Esophagus mucosa (tissue), 1 donor: ENCODE measurements at regions not wholly inside any gene's neighbourhood (a gene's known extent, or its start where the extent isn't known, plus 50 kb on each side); places are given as distances from the start of the nearest gene placed in this dataset.

Experiments
- ATAC-seq: fragments of 200-7000 bp; cut with Tn5 transposase; one replicate; pipeline ENCODE4 v1.9.1; 2020
- donor health status: DM: yes; HTN: yes; CAD: no.

DNA sequence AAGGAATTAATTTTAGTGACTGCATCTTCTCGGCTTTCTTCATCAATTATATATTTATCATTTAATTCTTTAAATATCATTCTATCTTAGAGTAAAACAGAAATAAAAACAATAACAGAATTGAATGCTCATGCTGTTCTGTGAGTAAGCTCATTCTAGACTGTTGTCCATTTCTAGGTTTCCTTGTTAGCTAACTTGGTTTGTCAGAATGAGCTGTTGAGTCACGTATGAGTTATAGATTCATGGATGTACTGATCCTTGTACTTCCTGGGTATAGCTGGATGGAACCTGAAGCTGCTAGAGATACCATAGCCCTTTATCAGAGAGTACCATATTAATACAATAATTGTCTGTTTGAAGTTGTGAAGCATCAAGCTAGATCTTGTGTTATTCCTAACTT lies 515.3 kb downstream of the TENT5A start:
- no peak for ATAC-seq

DNA sequence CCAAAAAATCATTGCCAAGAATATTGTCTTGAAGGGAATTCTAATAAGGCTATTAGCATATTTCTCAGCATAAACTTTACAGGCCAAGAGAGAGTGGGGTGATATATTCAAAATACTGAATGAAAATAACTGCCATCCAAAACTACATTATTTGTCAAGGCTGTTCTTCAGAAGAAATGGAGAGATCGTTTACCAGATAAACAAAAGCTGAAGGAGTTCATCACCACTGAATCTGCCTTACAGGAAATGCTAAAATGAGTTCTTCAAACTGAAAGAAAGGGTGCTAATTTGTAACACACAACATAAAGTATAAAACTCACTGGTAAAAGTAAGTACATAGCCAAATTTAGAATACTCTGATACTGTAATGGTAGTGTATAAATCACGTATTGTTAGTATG lies 517.0 kb downstream of the TENT5A start:
- ATAC-seq = no peak

DNA sequence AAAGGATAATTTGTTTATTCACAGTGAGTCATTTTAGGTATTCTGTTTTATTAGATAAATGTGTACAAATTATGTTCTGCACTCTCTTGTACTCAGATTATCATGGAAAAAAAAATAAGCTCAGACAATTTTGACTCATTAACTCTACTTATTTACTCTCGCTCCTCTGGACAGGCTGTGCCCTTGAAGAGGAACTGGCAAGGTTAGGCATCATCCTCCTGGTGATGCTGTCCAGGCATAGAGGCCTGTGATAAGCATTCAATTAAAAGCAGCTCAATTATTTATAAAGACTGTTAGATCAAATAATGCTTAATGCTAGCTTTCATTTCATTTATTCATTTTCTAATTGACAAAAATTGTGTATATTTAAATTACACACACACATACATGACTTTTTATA lies 518.5 kb downstream of the TENT5A start:
- ATAC-seq = no peak

DNA sequence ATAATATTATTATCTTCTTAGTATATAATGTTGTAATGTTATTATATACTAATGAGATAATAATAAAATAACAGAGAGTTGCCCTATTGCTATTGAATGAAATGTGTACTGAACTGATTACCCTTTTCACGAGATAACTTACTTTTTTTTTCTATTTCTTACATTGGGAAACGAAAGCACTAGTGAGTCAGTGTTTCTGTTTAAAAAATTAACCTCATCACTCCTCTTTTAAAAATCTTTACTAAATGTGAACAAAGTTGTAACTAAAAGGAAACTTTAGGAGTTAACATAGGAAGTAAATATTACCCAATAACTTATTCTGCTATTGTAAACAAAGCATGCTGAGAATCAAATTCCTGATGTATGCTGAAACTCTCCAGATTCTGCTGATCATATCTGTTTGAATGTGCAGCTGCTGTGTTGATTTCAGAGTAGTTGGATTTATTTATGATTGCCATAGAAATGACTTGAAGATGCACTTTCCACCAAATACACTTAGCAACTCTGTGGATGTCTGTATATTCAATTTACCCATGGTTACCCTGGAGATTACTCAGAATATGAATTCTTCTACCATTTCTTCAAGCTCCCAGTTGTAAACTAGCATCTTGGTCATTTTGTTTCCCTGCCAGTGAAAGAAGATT lies 523.4 kb downstream of the TENT5A start:
- ATAC-seq = no peak

DNA sequence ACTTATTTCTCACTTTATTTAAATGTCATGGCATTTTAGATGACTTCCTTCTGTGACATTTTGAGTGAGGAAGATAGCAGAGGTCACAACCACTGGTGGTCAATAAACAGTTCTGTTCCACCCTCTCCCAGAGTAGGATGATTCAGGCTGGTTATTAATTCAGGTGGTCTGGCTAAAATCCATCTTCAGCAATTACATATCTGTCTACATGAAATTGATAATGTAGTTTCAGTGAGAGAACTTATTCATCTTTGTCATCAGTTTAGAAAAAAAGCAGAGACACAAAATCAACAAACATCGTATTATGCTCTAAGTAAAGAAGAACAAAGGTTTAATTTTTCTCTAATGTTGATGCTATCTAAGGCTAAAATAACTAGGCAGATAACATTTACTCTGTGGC lies 525.5 kb downstream of the TENT5A start:
- no peak for ATAC-seq

DNA sequence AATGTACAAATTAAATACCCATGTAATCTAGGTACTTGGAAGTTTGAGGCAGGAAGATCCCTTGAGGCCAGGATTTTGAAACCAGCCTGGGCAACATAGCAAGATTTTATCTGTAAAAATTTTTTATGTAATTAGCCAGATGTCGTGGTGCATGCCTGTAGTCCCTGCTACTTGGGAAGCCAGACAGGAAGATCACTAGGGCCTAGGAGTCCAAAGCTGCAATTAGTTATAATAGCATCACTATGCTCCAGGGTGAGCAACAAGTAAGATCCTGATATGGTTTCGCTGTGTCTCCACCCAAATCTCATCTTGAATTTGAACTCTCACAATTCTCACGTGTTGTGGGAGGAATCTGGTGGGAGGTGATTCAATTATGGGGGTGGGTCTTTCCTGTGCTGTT lies 535.8 kb downstream of the TENT5A start:
- no peak for ATAC-seq

DNA sequence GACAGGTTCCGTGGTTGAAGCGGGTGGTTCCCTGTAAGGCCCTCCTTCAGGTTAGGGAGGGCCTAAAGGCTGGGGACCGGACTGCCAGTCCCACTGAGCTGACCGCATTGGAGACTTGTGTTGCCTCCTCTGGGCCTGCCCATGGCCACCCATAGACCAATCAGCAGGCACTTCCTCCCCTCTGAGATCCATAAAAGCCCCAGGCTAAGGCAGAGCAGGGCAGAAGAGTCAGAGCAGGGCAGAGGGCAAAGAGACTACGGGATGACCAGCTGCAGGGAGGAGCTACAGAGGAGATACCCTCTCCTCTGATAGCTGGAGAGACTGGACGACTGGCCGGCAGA lies 537.4 kb downstream of the TENT5A start:
- no peak for ATAC-seq

DNA sequence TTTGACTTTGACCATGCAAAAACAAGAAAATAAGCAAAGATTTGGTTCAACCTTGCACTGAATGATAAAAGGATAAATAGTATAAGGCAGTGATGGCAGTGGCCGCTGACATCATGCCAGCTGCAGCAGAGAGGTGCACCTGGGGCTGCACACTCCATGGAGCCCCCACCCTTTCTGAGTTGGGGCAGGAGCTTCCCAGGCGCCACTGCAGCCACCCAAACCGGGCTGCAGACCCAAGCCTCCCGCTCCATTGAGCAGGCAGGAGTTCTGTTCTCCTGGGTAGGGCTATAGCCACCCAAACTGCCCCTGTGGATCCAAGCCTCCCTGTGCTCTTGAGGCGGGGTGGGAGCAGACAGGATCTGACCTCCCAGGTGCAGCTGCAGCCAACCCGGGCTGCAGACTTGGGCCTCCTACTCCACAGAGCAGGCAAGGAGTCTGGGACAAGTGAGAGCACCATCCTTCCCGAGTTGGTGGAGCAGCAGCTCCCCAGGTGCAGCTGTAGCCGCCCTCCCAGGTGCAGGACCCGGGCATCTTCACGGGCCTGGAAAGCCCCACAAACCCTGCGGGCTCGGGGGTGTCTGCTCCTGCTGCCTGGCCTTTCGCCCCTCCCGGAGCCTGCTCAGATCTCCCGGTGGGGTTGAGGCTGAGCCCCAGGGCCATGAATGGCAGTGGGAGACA lies 537.9 kb downstream of the TENT5A start:
- ATAC-seq = no peak

DNA sequence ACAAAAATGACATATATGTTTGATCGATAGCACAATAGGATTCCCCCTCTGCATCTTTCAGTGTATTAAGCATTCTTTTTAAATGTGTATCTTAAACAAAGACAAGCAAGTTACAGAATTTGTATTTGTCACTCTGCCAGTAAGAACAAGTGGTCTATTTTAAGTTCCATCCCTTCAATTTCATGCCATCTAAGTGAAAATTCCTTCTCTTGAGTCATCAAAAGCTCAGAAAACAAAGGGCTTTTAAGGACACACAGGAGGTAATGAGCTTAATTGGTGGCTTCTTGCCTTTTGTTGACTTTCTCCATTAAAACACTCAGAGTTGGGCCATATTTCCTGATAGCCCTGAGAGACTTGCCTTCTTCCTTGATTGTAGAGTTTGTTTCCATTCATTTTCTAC lies 547.8 kb downstream of the TENT5A start:
- no peak for ATAC-seq

DNA sequence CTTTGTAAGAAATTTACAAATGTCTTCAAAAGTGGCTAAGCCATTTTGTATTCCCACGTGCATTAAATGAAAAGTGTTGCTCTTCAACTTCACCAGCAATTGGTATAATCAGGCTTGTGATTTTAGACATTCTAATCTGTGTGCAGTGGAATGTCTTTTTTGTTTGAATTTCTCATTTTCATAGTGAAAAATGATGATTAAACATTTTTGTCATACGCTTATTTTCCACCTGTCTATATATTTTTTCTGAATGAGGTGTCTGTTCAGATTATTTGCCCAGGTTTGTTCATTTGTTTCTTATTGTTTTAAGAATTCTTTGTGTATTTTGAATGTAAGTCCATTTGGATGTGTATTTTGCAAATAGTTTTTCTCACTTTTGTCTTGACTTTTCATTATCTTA lies 558.1 kb downstream of the TENT5A start:
- no peak for ATAC-seq

DNA sequence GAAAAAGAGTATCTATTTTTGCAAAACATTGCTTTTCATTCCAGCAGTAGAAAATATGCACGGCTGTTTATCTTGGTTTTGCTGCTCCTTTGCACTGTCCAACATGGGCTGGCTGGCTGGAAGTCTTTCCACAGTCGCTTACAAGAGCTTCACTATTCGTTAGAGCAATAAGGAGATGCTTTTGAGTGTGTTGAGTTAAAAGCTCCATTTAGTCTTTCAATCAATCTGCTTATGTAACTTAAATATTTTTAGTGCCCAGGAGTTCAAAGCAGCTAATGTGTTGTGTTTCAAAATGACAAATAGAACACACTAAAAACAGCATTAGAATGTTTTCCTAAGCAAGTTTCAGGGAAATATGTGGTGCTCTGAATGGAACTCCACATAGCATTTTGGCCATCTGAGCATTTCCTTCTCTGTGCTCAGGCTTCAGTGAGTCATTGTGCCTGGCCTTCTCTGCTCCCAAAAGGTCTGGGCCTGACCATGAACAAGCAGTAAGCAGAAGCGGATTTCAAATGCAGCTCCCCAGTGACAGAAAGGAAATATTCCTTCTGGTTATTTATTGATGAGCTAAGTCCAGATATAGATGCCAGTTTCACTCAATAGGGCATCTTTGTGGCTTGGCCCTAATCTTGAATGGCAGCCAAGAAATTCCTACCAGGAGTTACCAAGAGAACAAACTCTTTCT lies 580.3 kb downstream of the TENT5A start:
- ATAC-seq = no peak

DNA sequence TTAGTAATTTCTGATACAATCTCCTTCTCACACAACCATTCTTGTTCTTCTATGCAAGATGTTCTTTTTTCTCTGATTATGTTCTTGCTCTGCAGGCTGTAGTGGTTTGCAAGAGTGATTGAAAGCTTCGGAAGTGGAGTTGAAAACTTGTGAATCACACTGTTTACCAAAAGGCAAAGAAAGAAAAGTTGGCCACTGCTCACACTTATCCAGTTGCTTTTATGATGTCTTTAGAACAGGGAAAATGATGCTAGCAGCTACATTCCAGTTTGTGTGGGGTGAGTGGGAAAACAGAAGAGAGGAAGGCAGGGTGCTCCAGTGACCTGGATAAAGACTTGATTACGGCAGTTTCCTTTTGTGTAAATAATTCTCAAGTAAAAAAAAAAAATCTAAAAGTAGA lies 583.3 kb downstream of the TENT5A start:
- ATAC-seq = no peak

DNA sequence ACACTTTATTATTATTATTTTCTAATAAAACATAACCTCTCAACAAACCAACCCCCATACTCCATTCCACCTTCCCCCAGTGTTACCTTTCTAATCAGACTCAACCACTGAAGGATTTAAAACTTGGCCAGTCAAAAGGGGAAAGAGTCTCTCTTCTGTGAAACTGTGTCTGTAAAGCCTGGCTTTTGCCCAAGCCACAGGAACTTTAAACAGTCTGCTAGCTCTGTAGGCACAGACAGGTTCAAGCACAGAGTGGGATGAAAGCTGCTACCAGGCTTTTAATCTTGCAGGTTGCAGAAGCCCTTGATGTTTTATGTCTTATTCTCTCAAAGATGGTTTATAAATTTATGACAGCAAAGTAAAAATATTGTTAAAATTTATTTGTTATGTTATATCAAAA lies 585.7 kb downstream of the TENT5A start:
- ATAC-seq = no peak

DNA sequence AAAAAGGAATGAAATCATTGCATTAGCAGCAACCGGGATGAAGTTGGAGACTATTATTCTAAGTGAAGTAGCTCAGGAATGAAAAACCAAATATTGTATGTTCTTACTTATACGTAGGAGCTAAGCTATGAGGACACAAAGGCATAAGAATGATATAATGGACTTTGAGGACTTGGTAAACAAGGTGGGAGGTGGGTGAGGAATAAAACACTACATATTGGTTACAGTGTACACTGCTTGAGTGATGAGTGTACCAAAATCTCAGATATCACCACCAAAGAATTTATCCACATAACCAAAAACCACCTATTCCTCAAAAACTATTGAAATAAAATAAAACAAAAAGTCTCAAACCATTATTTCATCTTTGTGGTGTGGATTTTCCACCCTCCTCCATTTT lies 593.5 kb downstream of the TENT5A start:
- ATAC-seq = no peak

DNA sequence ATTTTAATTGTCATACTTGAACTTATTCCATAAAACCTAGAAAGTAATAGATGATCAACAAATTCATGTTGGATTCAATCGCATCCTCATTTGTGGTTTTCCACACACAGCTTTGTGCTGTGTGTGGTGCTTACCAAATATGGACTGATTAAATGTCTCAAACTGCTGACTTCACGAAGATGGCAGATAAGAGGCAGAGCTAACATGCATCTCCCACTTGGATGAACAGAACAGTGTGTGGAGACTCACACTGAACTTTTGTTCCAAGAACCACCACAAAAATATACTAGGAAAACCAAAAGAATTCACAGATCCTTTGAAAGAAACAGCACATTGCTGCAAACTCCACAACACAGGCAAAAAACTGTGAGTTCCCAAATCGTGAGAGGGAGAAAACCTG lies 603.7 kb downstream of the TENT5A start:
- ATAC-seq = no peak

DNA sequence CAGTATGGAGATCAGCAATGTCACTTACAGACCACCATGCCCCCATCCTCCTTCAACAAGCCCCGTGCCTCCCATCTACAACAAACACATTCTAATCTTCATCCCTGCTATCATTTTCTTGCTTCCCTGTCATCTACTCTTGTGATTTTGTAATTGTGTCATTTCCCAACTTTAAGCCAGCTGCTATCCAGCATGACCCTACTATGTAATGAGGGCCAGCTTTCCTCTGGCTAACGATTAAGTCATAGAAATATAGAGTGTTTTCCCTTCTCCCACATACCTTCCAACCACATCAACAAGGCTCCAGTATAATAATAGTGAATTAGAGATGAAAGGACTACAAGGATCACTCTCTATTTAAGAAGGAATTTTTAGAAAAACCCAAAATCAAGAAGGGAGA lies 607.0 kb downstream of the TENT5A start:
- no peak for ATAC-seq

DNA sequence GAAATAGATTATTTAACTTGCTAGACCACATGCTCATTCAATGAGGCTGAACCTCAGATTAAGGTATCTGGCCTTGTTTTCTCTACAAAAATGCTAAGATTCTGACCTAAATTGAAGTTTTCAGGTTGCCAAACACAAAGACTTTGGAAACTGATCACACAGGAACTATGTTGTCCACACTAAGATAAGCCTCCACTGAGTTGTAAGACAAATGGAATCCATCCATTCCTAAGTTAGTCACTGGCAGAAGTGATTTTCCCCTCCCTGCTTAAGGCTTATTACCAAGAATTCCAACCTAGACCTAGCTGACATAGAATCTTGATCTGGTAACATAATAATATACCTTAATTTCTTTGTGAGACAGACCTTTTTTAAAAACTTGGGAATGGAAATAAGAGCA lies 608.1 kb downstream of the TENT5A start:
- no peak for ATAC-seq

DNA sequence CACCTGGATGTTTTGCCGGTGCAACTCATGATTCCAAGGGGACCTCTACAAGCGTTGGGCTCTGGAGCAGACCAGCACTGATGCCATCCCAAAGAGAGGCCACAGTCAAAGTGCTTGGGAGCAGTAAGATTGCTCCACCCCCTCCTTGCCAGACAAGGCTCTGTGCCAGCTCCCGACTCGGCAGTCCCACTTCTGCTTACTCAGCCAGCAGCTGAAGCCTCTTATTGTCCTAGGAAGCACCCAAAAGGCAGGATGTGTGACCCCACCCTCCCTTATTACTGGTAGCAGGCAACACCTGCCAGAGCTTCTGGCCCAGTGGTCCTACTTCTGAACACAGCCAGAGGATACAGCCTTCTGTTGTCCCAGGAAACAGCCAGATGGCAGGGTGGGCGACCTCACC lies 614.2 kb downstream of the TENT5A start:
- ATAC-seq = no peak

DNA sequence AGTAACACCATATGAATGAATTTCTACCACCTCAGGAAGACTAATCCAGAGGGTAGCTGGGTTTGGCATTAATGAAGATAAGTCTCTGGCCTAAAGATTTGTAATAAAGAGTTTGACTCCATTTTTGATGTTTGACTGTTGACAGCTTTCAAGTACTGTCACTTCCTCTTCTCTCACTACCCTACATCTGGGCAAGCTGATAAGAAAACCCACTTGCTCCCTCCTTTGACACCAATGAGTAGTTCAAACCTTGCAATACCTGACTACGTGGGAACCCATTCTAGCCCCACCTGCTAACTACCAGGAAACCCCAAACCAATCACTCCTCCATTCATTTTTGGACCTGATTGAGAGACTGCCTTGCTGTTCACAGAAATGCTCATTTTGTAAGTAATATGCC lies 621.5 kb downstream of the TENT5A start:
- no peak for ATAC-seq

DNA sequence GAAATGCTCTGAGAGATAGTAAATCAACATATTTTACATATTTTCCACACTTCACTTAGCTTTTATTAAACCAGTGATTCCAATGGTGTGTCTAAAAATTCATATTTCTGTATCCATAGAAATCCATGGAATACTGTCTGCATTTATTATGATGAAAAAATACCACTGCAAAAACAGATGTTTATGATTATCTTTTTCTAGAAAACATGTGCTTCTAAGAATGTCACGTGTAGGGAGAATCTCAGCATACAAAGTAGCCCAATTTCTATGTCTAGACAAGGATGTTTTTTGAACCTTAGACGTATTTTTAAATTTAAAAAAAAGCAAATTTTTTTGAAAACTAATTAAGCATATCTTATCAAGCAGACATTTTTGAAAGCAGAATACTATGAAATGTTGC lies 622.4 kb downstream of the TENT5A start:
- ATAC-seq = no peak

DNA sequence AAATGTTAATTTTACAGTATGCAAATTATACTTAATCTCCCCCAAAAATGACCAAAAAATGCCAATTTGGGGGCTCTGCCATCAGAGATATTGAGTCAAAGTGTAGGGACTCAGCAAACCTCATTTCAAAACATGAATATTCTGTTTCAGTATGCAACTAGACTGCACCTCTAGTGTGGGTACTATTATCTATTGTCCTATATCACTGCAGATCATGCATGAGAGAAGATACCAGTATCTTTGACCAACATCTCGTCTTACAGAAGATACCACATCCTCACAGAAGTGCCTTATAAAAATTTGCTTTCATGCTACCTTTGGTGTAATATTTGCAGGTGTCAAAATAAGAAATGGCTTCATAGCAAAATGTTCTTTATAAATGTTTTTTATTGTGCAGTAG lies 623.8 kb downstream of the TENT5A start:
- ATAC-seq = no peak

DNA sequence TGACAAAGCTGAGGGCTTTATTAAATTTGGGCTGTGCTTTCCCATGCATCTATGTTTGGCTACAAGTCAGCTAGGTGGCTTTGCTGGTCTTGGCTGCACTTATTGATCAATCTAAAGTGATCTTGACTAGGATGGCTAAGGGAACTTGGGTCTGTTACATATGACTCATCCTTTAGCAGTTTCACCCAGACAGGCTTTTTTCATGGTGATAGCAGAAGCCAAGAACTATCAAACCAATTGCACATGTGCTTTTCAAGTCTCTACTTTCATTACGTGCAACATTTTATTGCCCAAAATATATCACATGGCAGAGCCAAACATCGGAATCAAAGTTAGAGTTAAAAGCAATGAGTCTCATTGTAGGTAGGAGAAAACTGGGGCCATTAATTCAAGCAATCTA lies 626.3 kb downstream of the TENT5A start:
- no peak for ATAC-seq

DNA sequence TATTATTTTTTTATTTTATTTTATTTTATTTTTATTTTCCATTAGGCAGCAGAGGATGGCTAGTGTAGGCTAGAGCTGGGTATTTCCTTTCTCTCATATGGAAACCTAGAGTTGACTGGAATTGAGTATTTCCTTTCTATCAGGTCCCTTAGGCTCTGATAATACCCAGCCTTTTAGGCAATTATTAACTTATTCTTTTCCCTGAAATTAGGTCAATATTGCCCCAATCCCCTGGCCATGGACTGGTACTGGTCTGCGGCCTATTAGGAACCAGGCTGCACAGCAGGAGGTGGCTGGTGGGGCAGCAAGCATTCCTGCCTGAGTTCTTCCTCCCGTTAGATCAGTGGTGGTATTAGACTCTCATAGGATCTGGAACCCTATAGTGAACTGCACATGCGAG lies 632.2 kb downstream of the TENT5A start:
- ATAC-seq = no peak

DNA sequence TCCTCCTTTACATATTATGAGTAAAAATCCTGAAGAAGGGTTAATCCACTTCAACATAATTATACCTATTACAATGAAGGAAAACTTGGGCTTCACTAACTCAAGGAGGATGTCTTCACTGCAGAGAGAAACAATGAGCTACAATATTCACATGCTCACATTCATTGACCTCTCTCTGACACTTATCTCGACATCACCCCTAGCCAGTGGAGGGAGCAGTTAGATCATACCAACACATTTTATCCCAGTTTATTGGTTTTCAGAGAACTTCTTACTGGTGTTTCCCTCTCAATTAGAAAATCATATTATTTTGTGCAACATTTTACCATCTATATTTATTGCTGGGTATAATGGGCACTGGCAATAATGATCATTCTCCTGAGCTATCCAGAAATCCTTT lies 646.5 kb downstream of the TENT5A start:
- ATAC-seq = no peak
